WTC11 (cell line): ENCODE measurements at regions not wholly inside any gene's neighbourhood (a gene's known extent, or its start where the extent isn't known, plus 50 kb on each side); places are given as distances from the start of the nearest gene placed in this dataset.
"Not testable (repeated sequence)": the region's sequence is repeated elsewhere in the genome, so short reads cannot be mapped to it uniquely, and the experiment has no call there.

Experiments
- ELF4 ChIP-seq: sonication (generic); formaldehyde crosslinking; IDR thresholded peaks from 2 replicates; pipeline ENCODE4 v1.8.1; 2022; ENCODE audit warnings: low read depth, mild to moderate bottlenecking, moderate library complexity, missing genetic modification reagents
- FOXJ3 ChIP-seq: sonication (generic); formaldehyde crosslinking; IDR thresholded peaks from 2 replicates; pipeline ENCODE4 v1.9.0; 2021; ENCODE audit warnings: missing genetic modification reagents, mild to moderate bottlenecking, borderline replicate concordance
- NFYB ChIP-seq: sonication (generic); formaldehyde crosslinking; conservative IDR thresholded peaks from 2 replicates; pipeline ENCODE4 v1.8.0; 2022; ENCODE audit warnings: low read depth, missing genetic modification reagents
- SMAD4 ChIP-seq: sonication (generic); formaldehyde crosslinking; IDR thresholded peaks from 2 replicates; pipeline ENCODE4 v1.8.0; 2022; ENCODE audit warnings: mild to moderate bottlenecking, missing genetic modification reagents
- ZBTB21 ChIP-seq: sonication (generic); formaldehyde crosslinking; IDR thresholded peaks from 2 replicates; pipeline ENCODE4 v1.8.1; 2023; ENCODE audit warnings: mild to moderate bottlenecking, missing genetic modification reagents, borderline replicate concordance
- ZNF416 ChIP-seq: fragments of 250-450 bp; sonication (Bioruptor Pico); IDR thresholded peaks from 2 replicates; pipeline ENCODE4 v1.9.0; 2021; ENCODE audit warnings: mild to moderate bottlenecking, inconsistent platforms
- TF ChIP-seq, protein P1 (sequence below): fragments of 200-600 bp; IDR thresholded peaks from 2 replicates; pipeline ENCODE4 v1.8.0; 2022; ENCODE audit warnings: antibody characterized with exemption
- TF ChIP-seq, protein P2 (sequence below): fragments of 250-450 bp; sonication (Bioruptor Pico); IDR thresholded peaks from 2 replicates; pipeline ENCODE4 v1.8.0; 2021; ENCODE audit warnings: mild to moderate bottlenecking
- TF ChIP-seq, protein P3 (sequence below): sonication (generic); formaldehyde crosslinking; IDR thresholded peaks from 2 replicates; pipeline ENCODE4 v1.8.1; 2022; ENCODE audit warnings: low read depth, missing genetic modification reagents, borderline replicate concordance
- TF ChIP-seq, protein P4 (sequence below): sonication (generic); formaldehyde crosslinking; IDR thresholded peaks from 2 replicates; pipeline ENCODE4 v1.8.1; 2023; ENCODE audit warnings: mild to moderate bottlenecking, missing genetic modification reagents, moderate library complexity
- TF ChIP-seq, protein P5 (sequence below): sonication (generic); formaldehyde crosslinking; IDR thresholded peaks from 2 replicates; pipeline ENCODE4 v1.8.1; 2023; ENCODE audit warnings: mild to moderate bottlenecking, missing genetic modification reagents, borderline replicate concordance
- TF ChIP-seq, protein P6 (sequence below): fragments of 250-450 bp; sonication (Bioruptor Pico); IDR thresholded peaks from 2 replicates; pipeline ENCODE4 v2.1.2; 2022; ENCODE audit warnings: mild to moderate bottlenecking, moderate library complexity
- TF ChIP-seq, protein P7 (sequence below): sonication (generic); formaldehyde crosslinking; IDR thresholded peaks from 2 replicates; pipeline ENCODE4 v1.8.0; 2022; ENCODE audit warnings: mild to moderate bottlenecking, missing genetic modification reagents

DNA sequence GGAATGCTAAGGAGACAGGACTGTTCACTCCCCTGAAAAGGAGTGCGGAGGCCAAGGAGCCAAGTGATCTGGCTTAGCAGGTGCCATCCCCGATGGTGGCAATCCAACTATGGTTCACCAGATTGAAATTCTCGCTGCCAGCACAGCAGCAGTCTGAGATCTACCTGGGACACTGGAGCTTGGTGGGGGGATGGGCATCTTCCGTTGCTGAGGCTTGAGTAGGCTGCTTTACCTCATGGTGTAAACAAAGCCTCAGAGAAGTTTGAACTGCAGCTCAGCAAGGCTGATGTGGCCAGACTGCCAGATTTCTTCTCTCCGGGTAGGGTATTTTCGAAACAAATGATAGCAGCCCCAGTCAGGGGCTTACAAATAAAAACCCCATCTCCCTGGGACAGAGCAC lies 95.6 kb upstream of the HSFY2 start:
- TF ChIP-seq, protein P1, sequence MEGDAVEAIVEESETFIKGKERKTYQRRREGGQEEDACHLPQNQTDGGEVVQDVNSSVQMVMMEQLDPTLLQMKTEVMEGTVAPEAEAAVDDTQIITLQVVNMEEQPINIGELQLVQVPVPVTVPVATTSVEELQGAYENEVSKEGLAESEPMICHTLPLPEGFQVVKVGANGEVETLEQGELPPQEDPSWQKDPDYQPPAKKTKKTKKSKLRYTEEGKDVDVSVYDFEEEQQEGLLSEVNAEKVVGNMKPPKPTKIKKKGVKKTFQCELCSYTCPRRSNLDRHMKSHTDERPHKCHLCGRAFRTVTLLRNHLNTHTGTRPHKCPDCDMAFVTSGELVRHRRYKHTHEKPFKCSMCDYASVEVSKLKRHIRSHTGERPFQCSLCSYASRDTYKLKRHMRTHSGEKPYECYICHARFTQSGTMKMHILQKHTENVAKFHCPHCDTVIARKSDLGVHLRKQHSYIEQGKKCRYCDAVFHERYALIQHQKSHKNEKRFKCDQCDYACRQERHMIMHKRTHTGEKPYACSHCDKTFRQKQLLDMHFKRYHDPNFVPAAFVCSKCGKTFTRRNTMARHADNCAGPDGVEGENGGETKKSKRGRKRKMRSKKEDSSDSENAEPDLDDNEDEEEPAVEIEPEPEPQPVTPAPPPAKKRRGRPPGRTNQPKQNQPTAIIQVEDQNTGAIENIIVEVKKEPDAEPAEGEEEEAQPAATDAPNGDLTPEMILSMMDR, result not testable (repeated sequence)
- TF ChIP-seq, protein P2, sequence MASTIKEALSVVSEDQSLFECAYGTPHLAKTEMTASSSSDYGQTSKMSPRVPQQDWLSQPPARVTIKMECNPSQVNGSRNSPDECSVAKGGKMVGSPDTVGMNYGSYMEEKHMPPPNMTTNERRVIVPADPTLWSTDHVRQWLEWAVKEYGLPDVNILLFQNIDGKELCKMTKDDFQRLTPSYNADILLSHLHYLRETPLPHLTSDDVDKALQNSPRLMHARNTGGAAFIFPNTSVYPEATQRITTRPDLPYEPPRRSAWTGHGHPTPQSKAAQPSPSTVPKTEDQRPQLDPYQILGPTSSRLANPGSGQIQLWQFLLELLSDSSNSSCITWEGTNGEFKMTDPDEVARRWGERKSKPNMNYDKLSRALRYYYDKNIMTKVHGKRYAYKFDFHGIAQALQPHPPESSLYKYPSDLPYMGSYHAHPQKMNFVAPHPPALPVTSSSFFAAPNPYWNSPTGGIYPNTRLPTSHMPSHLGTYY (CRISPR knock-in tag), result not testable (repeated sequence)
- not testable (repeated sequence) for TF ChIP-seq ELF4 (CRISPR knock-in tag); NFYB (CRISPR knock-in tag); SMAD4; FOXJ3; ZBTB21 (CRISPR knock-in tag); ZNF416 (CRISPR knock-in tag)
- TF ChIP-seq, protein P3, sequence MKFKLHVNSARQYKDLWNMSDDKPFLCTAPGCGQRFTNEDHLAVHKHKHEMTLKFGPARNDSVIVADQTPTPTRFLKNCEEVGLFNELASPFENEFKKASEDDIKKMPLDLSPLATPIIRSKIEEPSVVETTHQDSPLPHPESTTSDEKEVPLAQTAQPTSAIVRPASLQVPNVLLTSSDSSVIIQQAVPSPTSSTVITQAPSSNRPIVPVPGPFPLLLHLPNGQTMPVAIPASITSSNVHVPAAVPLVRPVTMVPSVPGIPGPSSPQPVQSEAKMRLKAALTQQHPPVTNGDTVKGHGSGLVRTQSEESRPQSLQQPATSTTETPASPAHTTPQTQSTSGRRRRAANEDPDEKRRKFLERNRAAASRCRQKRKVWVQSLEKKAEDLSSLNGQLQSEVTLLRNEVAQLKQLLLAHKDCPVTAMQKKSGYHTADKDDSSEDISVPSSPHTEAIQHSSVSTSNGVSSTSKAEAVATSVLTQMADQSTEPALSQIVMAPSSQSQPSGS (CRISPR knock-in tag), result not testable (repeated sequence)
- TF ChIP-seq, protein P4, sequence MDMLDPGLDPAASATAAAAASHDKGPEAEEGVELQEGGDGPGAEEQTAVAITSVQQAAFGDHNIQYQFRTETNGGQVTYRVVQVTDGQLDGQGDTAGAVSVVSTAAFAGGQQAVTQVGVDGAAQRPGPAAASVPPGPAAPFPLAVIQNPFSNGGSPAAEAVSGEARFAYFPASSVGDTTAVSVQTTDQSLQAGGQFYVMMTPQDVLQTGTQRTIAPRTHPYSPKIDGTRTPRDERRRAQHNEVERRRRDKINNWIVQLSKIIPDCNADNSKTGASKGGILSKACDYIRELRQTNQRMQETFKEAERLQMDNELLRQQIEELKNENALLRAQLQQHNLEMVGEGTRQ (CRISPR knock-in tag), result not testable (repeated sequence)
- TF ChIP-seq, protein P5, sequence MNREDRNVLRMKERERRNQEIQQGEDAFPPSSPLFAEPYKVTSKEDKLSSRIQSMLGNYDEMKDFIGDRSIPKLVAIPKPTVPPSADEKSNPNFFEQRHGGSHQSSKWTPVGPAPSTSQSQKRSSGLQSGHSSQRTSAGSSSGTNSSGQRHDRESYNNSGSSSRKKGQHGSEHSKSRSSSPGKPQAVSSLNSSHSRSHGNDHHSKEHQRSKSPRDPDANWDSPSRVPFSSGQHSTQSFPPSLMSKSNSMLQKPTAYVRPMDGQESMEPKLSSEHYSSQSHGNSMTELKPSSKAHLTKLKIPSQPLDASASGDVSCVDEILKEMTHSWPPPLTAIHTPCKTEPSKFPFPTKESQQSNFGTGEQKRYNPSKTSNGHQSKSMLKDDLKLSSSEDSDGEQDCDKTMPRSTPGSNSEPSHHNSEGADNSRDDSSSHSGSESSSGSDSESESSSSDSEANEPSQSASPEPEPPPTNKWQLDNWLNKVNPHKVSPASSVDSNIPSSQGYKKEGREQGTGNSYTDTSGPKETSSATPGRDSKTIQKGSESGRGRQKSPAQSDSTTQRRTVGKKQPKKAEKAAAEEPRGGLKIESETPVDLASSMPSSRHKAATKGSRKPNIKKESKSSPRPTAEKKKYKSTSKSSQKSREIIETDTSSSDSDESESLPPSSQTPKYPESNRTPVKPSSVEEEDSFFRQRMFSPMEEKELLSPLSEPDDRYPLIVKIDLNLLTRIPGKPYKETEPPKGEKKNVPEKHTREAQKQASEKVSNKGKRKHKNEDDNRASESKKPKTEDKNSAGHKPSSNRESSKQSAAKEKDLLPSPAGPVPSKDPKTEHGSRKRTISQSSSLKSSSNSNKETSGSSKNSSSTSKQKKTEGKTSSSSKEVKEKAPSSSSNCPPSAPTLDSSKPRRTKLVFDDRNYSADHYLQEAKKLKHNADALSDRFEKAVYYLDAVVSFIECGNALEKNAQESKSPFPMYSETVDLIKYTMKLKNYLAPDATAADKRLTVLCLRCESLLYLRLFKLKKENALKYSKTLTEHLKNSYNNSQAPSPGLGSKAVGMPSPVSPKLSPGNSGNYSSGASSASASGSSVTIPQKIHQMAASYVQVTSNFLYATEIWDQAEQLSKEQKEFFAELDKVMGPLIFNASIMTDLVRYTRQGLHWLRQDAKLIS, result not testable (repeated sequence)
- TF ChIP-seq, protein P6, sequence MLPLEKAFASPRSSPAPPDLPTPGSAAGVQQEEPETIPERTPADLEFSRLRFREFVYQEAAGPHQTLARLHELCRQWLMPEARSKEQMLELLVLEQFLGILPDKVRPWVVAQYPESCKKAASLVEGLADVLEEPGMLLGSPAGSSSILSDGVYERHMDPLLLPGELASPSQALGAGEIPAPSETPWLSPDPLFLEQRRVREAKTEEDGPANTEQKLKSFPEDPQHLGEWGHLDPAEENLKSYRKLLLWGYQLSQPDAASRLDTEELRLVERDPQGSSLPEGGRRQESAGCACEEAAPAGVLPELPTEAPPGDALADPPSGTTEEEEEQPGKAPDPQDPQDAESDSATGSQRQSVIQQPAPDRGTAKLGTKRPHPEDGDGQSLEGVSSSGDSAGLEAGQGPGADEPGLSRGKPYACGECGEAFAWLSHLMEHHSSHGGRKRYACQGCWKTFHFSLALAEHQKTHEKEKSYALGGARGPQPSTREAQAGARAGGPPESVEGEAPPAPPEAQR (CRISPR knock-in tag), result not testable (repeated sequence)
- TF ChIP-seq, protein P7, sequence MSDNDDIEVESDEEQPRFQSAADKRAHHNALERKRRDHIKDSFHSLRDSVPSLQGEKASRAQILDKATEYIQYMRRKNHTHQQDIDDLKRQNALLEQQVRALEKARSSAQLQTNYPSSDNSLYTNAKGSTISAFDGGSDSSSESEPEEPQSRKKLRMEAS (CRISPR knock-in tag), result not testable (repeated sequence)
